ENCODE measurements at regions not wholly inside any gene's neighbourhood (a gene's known extent, or its start where the extent isn't known, plus 50 kb on each side); places are given as distances from the start of the nearest gene placed in this dataset.
A peak's percentile ranks its signal among the peaks of the same experiment; 100 is the strongest.

DNA sequence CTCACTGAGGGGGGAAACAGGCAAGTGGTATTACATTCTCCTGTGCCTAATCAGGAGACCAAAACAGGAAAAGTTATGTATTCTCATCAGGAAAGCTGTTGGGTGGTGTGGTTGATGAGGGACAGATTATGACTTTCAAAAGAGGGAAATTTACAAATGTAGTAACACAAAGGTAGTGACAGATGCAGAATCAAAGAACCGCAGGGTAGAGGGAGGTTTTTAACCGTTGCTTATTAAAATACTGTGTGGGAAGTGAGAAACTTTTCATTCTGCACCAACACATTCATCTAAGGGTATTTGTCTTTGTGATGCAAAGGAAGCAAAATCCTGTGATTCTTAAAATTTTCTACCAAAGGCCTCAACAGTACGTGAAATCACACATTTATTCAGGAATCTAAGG is 288.2 kb upstream of the MAN1A1 start:
- DNase-seq (ENCODE audit: low read depth): no peak
- no peak overlapping the region for H3K4me3 ChIP-seq (ENCODE audit: low read depth, low read length)
- TF ChIP-seq, protein P1, sequence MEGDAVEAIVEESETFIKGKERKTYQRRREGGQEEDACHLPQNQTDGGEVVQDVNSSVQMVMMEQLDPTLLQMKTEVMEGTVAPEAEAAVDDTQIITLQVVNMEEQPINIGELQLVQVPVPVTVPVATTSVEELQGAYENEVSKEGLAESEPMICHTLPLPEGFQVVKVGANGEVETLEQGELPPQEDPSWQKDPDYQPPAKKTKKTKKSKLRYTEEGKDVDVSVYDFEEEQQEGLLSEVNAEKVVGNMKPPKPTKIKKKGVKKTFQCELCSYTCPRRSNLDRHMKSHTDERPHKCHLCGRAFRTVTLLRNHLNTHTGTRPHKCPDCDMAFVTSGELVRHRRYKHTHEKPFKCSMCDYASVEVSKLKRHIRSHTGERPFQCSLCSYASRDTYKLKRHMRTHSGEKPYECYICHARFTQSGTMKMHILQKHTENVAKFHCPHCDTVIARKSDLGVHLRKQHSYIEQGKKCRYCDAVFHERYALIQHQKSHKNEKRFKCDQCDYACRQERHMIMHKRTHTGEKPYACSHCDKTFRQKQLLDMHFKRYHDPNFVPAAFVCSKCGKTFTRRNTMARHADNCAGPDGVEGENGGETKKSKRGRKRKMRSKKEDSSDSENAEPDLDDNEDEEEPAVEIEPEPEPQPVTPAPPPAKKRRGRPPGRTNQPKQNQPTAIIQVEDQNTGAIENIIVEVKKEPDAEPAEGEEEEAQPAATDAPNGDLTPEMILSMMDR (IDR thresholded peaks at IDR 0.05; ENCODE audit: control insufficient read depth, extremely low read depth, insufficient read depth): no peak

DNA sequence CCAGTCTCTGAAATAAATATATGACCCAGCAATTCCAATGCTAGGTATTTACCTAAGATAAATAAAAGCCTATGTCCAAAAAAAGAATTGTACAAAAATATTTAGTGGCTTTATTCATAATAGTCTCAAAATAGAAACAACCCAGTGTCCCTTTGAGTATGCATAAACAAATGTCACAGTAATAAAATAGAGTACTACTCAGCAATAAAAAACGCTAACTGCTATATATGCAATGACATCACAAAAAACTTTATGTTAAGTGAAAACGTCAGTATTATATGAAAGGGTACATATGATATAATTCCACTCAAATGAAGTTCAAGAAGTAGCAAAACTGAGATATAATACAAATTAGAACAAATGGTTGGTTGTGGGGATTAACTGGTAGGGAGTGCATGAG is 286.5 kb upstream of the MAN1A1 start:
- no peak for DNase-seq (ENCODE audit: low read depth)
- no peak overlapping the region for H3K4me3 ChIP-seq (ENCODE audit: low read depth, low read length)
- TF ChIP-seq, protein P1 (IDR thresholded peaks at IDR 0.05; ENCODE audit: control insufficient read depth, extremely low read depth, insufficient read depth): no peak

DNA sequence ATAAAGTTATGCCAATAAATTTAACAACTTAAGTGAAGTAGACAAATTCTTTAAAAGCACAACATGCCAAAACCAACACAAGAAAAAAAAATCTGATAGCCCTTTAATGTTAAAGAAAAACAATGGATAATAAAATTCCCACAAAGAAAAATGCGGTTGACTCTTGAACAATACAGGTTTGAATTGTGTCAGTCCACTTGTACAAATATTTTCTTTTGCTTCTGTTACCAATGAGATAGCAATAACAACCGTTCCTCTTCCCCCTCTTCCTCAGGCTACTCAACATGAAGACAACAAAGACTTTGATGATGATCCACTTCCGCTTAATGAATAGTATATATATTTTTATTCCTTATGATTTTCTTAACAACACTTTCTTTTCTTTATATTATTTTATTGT is 283.9 kb upstream of the MAN1A1 start:
- no peak overlapping the region for H3K4me3 ChIP-seq (ENCODE audit: low read depth, low read length)
- TF ChIP-seq, protein P1 (IDR thresholded peaks at IDR 0.05; ENCODE audit: control insufficient read depth, extremely low read depth, insufficient read depth): no peak
- no peak for DNase-seq (ENCODE audit: low read depth)

DNA sequence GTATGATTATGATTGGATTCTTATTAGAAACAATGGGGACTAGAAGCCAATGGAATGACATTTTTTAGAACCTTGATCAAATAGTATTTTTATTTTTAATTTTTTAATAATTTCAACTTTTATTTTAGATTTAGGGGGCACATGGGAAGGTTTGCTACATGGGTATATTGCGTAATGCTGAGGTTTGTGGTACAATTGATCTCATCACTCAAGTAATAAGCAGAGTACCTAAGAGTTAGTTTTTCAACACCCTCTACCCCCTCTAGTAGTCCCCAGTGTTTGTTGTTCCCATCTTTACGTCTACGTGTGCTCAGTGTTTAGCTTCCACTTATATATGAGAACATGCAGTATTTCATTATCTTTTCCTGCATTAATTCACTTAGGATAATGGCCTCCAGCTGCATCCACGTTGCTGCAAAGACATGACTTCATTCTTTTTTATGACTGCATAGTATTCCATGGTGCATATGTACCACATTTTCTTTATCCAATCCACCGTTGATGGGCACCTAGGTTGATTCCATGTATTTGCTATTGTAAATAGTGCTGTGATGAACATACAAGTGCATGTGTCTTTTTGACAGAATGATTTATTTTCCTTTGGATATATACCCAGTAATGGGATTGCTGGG is 281.1 kb upstream of the MAN1A1 start:
- H3K4me3 ChIP-seq (ENCODE audit: low read depth, low read length): no peak overlapping the region
- no peak for DNase-seq (ENCODE audit: low read depth)
- TF ChIP-seq, protein P1 (IDR thresholded peaks at IDR 0.05; ENCODE audit: control insufficient read depth, extremely low read depth, insufficient read depth): no peak

DNA sequence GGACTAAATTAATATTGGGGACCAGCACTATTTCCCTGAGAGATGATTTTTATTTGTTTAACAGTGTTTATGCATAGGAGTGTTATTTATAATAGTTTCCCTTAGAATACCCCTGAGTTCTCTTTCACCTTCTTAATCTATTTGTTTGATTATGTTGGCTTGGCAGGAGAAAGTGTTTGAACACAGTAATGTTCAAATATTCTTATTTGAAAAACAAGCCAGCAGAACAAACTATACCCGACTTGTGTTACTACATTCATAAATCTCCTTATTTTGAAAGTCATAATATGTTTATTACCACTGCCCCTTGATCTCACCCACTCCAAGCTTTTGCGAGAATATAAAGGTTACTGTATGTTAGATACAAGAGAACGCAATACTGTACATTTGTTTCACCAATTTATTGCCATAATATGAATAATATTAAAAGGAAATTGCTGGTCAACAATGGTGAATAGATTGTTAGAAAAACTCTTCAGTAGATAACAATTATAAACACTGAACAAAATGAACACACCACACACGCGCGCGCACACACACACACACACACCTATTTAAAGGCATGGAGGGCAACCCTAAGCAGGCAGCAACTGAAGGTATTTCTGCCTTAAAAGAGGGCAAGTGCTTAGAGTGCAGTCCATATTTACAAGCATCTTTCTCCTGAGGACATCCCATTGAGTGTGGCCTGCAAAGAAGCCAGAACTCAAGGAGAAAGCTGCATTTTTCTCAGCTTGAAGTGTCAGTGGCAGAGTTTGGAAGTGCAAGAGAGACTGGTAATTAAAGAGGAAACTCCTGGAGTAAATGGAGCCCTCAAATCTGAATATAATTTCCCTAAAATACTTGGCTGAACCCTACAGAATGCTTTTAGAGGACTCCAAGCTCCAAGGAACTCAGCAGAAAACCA is 279.4 kb upstream of the MAN1A1 start:
- DNase-seq (ENCODE audit: low read depth): peak; percentile 21
- TF ChIP-seq, protein P1 (IDR thresholded peaks at IDR 0.05; ENCODE audit: control insufficient read depth, extremely low read depth, insufficient read depth): no peak
- H3K4me3 ChIP-seq (ENCODE audit: low read depth, low read length): no peak overlapping the region

DNA sequence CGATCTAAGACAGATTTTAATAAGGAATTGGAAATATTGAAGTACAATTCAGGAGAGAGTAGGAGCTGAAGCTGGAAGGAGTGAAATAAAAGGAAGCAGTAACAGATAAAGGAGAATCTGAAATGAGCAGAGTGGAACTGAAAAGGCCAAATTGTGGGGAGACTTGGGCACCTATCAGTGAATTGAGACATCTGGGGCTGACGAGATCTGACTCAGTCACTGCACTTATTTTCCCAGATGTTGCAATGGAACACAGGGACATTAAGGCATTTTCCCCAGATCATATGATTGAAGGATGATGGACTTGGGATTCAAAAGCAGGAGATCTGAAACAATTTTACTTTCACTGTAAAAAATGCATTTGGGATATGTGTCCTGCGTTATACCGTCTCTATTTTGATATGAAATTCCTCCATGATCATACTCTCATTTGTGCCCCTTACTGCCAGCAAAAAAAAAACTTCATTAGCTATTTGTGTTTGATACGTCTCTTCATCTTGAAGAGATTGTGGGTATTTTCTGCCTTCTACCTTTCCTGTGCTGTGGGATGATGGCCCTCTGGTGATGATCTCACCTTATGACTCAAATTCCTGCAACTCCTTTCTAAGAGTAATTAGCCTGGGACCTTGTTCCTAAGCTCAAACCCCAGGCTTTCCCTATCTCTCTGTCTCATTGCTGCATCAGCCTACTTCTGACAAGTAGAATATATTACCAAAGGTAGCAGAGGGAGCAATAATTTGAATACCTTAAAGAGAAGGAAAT is 278.5 kb upstream of the MAN1A1 start:
- no peak overlapping the region for H3K4me3 ChIP-seq (ENCODE audit: low read depth, low read length)
- DNase-seq (ENCODE audit: low read depth): no peak
- TF ChIP-seq, protein P1 (IDR thresholded peaks at IDR 0.05; ENCODE audit: control insufficient read depth, extremely low read depth, insufficient read depth): no peak

Measured in LNCaP clone FGC (cell line).